WTC11 (cell line): ENCODE measurements at regions not wholly inside any gene's neighbourhood (a gene's known extent, or its start where the extent isn't known, plus 50 kb on each side); places are given as distances from the start of the nearest gene placed in this dataset.

Experiments used
- ATF6 ChIP-seq: sonication (generic); formaldehyde crosslinking; IDR thresholded peaks from 2 replicates; pipeline ENCODE4 v1.8.1; 2023; ENCODE audit warnings: mild to moderate bottlenecking, missing genetic modification reagents
- CTCF ChIP-seq: fragments of 200-600 bp; IDR thresholded peaks from 2 replicates; pipeline ENCODE4 v1.8.0; 2022; ENCODE audit warnings: antibody characterized with exemption
- ESRRA ChIP-seq: sonication (generic); formaldehyde crosslinking; IDR thresholded peaks from 2 replicates; pipeline ENCODE4 v1.8.1; 2022; ENCODE audit warnings: mild to moderate bottlenecking, missing genetic modification reagents, borderline replicate concordance
- KAT7 ChIP-seq: sonication (generic); formaldehyde crosslinking; IDR thresholded peaks from 2 replicates; pipeline ENCODE4 v1.8.1; 2023; ENCODE audit warnings: missing genetic modification reagents, mild to moderate bottlenecking, borderline replicate concordance
- MAX ChIP-seq: sonication (generic); formaldehyde crosslinking; IDR thresholded peaks from 2 replicates; pipeline ENCODE4 v1.8.0; 2022; ENCODE audit warnings: mild to moderate bottlenecking, missing genetic modification reagents
- NFYB ChIP-seq: sonication (generic); formaldehyde crosslinking; conservative IDR thresholded peaks from 2 replicates; pipeline ENCODE4 v1.8.0; 2022; ENCODE audit warnings: low read depth, missing genetic modification reagents
- NR3C1 ChIP-seq: sonication (generic); formaldehyde crosslinking; conservative IDR thresholded peaks from 2 replicates; pipeline ENCODE4 v1.8.1; 2023; ENCODE audit warnings: low read depth, mild to moderate bottlenecking, missing genetic modification reagents
- SP1 ChIP-seq: sonication (generic); formaldehyde crosslinking; conservative IDR thresholded peaks from 2 replicates; pipeline ENCODE4 v1.8.1; 2022; ENCODE audit warnings: missing genetic modification reagents
- USF2 ChIP-seq: sonication (generic); formaldehyde crosslinking; IDR thresholded peaks from 2 replicates; pipeline ENCODE4 v1.8.1; 2023; ENCODE audit warnings: mild to moderate bottlenecking, missing genetic modification reagents, moderate library complexity
- ZNF416 ChIP-seq: fragments of 250-450 bp; sonication (Bioruptor Pico); IDR thresholded peaks from 2 replicates; pipeline ENCODE4 v1.9.0; 2021; ENCODE audit warnings: mild to moderate bottlenecking, inconsistent platforms

- no peak for TF ChIP-seq USF2
- TF ChIP-seq CTCF: no peak
- TF ChIP-seq KAT7 (CRISPR knock-in tag): no peak
- TF ChIP-seq MAX (CRISPR knock-in tag): no peak
- no peak for TF ChIP-seq ZNF416
- no peak for TF ChIP-seq ESRRA (CRISPR knock-in tag)
- no peak for TF ChIP-seq NR3C1
- TF ChIP-seq NFYB (CRISPR knock-in tag): no peak
- TF ChIP-seq ATF6 (CRISPR knock-in tag): no peak
- no peak for TF ChIP-seq SP1
Measured at GRCh38 chr7:41116337-41116736, 586.6 kb downstream of the INHBA start.
